Dermis blood vessel endothelial cell (primary cell): ENCODE measurements at regions not wholly inside any gene's neighbourhood (a gene's known extent, or its start where the extent isn't known, plus 50 kb on each side); places are given as distances from the start of the nearest gene placed in this dataset.
"Not testable (repeated sequence)": the region's sequence is repeated elsewhere in the genome, so short reads cannot be mapped to it uniquely, and the experiment has no call there.

ENCODE experiments used
- DNase-seq: peaks from one replicate; pipeline ENCODE4 v3.0.0; 2010

- DNase-seq: no peak
Observed at GRCh38 chr22:22946131-22946530, 58.5 kb downstream of the IGLL5 start.

GRCh38 chr22:22948651-22949571 is 61.3 kb downstream of the IGLL5 start:
- DNase-seq: no peak

GRCh38 chr22:22949953-22950352 is 62.3 kb downstream of the IGLL5 start:
- no peak for DNase-seq

- DNase-seq: no peak
Observed at GRCh38 chr22:22951035-22951434, 63.4 kb downstream of the IGLL5 start.

GRCh38 chr22:22952531-22953280 is 65.1 kb downstream of the IGLL5 start:
- no peak for DNase-seq

- DNase-seq: no peak
Observed at GRCh38 chr22:22953791-22954190, 66.2 kb downstream of the IGLL5 start.

- peak; percentile 14 for DNase-seq
Observed at GRCh38 chr22:22954656-22955055, 67.0 kb downstream of the IGLL5 start.

GRCh38 chr22:22955276-22955798 is 67.7 kb downstream of the IGLL5 start:
- DNase-seq: no peak

- peak; percentile 81 for DNase-seq
Observed at GRCh38 chr22:22955866-22956535, 68.4 kb downstream of the IGLL5 start.

- no peak for DNase-seq
Observed at GRCh38 chr22:22957090-22957489, 69.5 kb downstream of the IGLL5 start.

GRCh38 chr22:22958621-22959020 is 71.0 kb downstream of the IGLL5 start:
- no peak for DNase-seq

GRCh38 chr22:22959147-22959827 is 71.7 kb downstream of the IGLL5 start:
- peak; percentile 86 for DNase-seq

GRCh38 chr22:22960307-22960706 is 72.7 kb downstream of the IGLL5 start:
- no peak for DNase-seq

GRCh38 chr22:22961574-22961973 is 74.0 kb downstream of the IGLL5 start:
- no peak for DNase-seq

GRCh38 chr22:22968366-22968765 is 80.8 kb downstream of the IGLL5 start:
- no peak for DNase-seq

GRCh38 chr22:22972605-22973004 is 85.0 kb downstream of the IGLL5 start:
- not testable (repeated sequence) for DNase-seq

GRCh38 chr22:22973336-22973735 is 85.7 kb downstream of the IGLL5 start:
- no peak for DNase-seq

GRCh38 chr22:22974156-22974555 is 86.5 kb downstream of the IGLL5 start:
- DNase-seq: no peak

- no peak for DNase-seq
Observed at GRCh38 chr22:22974795-22975580, 87.4 kb downstream of the IGLL5 start.

GRCh38 chr22:22976033-22976922 is 88.7 kb downstream of the IGLL5 start:
- no peak for DNase-seq
